SU-DHL-6 (cell line): ENCODE measurements at regions not wholly inside any gene's neighbourhood (a gene's known extent, or its start where the extent isn't known, plus 50 kb on each side); places are given as distances from the start of the nearest gene placed in this dataset.

Source experiments
- CTCF ChIP-seq: fragments of 200-600 bp; sonication (generic); IDR thresholded peaks from one replicate; pipeline ENCODE4 v1.5.1; 2017; ENCODE audit warnings: antibody characterized with exemption, mild to moderate bottlenecking, low read length, moderate library complexity; ENCODE audit not compliant: insufficient read depth, poor library complexity, severe bottlenecking
- EZH2phosphoT487 ChIP-seq: fragments of 200-600 bp; sonication (generic), shearing (Covaris generic); conservative IDR thresholded peaks from 2 replicates; pipeline ENCODE4 v1.6.1; 2018; ENCODE audit warnings: mild to moderate bottlenecking, antibody characterized with exemption, low read length, moderate library complexity, mixed read lengths

GRCh38 chr6:55993418-55993817 is 118.0 kb upstream of the BMP5 start:
- no peak for TF ChIP-seq CTCF
- TF ChIP-seq EZH2phosphoT487: no peak
